H1 (cell line): ENCODE measurements at regions not wholly inside any gene's neighbourhood (a gene's known extent, or its start where the extent isn't known, plus 50 kb on each side); places are given as distances from the start of the nearest gene placed in this dataset.

ENCODE experiments used
- CHD2 ChIP-seq: IDR thresholded peaks from 2 replicates; pipeline ENCODE4 v1.6.1; 2012; ENCODE audit warnings: low read length, improper control_type of control experiment
- EGR1 ChIP-seq: IDR thresholded peaks from 2 replicates; pipeline ENCODE4 v1.6.1; 2011; ENCODE audit warnings: low read depth, low read length, borderline replicate concordance
- JUND ChIP-seq: IDR thresholded peaks from 2 replicates; pipeline ENCODE4 v1.6.1; 2011; ENCODE audit warnings: mild to moderate bottlenecking, improper control_type of control experiment, low read length
- NRF1 ChIP-seq: IDR thresholded peaks from 2 replicates; pipeline ENCODE4 v1.6.1; 2011; ENCODE audit warnings: mild to moderate bottlenecking, low read depth, low read length, improper control_type of control experiment
- POLR2A ChIP-seq, 2 experiments: IDR thresholded peaks; 1 replicate in 1 of 2; 2 replicates in 1 of 2; pipeline ENCODE4 v1.6.1; 2011; ENCODE audit warnings: low read depth in 2 of 2, low read length in 2 of 2, mild to moderate bottlenecking in 2 of 2; ENCODE audit errors: control extremely low read depth in 1 of 2
- POLR2AphosphoS5 ChIP-seq: IDR thresholded peaks from 2 replicates; pipeline ENCODE4 v1.6.1; 2011; ENCODE audit warnings: low read depth, low read length
- RBBP5 ChIP-seq: IDR thresholded peaks from 2 replicates; pipeline ENCODE4 v1.7.1; 2012; ENCODE audit warnings: low read depth, mild to moderate bottlenecking, inconsistent platforms, low read length, moderate library complexity, borderline replicate concordance
- SIRT6 ChIP-seq: IDR thresholded peaks from one replicate; pipeline ENCODE4 v1.7.1; 2012; ENCODE audit warnings: low read length, inconsistent platforms
- SP1 ChIP-seq: IDR thresholded peaks from 2 replicates; pipeline ENCODE4 v1.6.1; 2011; ENCODE audit warnings: low read depth, low read length
- SP2 ChIP-seq: IDR thresholded peaks from 2 replicates; pipeline ENCODE4 v1.6.1; 2012; ENCODE audit warnings: mild to moderate bottlenecking, low read length, inconsistent platforms
- SUZ12 ChIP-seq: fragments of 200-600 bp; sonication (generic); IDR thresholded peaks from 2 replicates; pipeline ENCODE4 v1.6.1; 2012; ENCODE audit warnings: mild to moderate bottlenecking, inconsistent platforms, low read length, moderate library complexity, mixed read lengths
- YY1 ChIP-seq: IDR thresholded peaks from 2 replicates; pipeline ENCODE4 v1.6.1; 2011; ENCODE audit warnings: low read depth, mild to moderate bottlenecking, low read length
- TF ChIP-seq, protein P1 (sequence below), 3 experiments: IDR thresholded peaks; 1 replicate in 2 of 3; 2 replicates in 1 of 3; pipeline versions ENCODE4 v1.5.1 to v1.6.1; 2011; ENCODE audit warnings: low read length in 3 of 3, mild to moderate bottlenecking in 3 of 3, inconsistent platforms in 2 of 3, low read depth in 1 of 3, moderate library complexity in 1 of 3; ENCODE audit not compliant: insufficient read depth in 1 of 3; ENCODE audit errors: control extremely low read depth in 1 of 3

DNA sequence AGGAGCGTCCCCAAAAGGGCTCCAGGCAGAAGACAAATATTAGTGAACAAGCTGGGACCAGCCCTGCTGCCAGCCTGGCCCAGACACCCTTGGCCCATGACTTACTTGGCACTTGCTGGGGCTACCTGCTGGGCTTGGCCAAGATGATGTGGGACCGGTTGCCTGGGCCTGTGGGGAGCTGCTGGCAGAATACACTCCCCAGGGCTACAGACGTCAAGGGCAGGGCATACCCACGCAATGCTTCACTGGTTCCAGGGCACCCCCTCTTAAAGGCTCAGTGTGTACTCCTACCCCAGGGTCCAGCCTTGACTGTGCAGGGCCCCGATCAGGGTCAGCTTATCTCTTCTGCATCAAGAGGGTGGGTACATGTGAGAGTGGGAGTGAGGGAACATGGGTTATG, 106.5 kb upstream of the SLC2A1 start:
- TF ChIP-seq, protein P1, sequence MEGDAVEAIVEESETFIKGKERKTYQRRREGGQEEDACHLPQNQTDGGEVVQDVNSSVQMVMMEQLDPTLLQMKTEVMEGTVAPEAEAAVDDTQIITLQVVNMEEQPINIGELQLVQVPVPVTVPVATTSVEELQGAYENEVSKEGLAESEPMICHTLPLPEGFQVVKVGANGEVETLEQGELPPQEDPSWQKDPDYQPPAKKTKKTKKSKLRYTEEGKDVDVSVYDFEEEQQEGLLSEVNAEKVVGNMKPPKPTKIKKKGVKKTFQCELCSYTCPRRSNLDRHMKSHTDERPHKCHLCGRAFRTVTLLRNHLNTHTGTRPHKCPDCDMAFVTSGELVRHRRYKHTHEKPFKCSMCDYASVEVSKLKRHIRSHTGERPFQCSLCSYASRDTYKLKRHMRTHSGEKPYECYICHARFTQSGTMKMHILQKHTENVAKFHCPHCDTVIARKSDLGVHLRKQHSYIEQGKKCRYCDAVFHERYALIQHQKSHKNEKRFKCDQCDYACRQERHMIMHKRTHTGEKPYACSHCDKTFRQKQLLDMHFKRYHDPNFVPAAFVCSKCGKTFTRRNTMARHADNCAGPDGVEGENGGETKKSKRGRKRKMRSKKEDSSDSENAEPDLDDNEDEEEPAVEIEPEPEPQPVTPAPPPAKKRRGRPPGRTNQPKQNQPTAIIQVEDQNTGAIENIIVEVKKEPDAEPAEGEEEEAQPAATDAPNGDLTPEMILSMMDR (IDR thresholded peaks at IDR 0.05; ENCODE audit: control extremely low read depth in 1 of 3, insufficient read depth in 1 of 3, low read depth in 1 of 3, low read length in 3 of 3), result no peak
- TF ChIP-seq YY1 (no peak), NRF1 (no peak), SUZ12 (no peak), POLR2A (IDR thresholded peaks at IDR 0.05; ENCODE audit: control extremely low read depth in 1 of 2, low read depth in 2 of 2, low read length in 2 of 2) (no peak), SIRT6 (no peak), POLR2AphosphoS5 (no peak), RBBP5 (no peak), EGR1 (no peak), CHD2 (no peak), SP2 (no peak), SP1 (no peak), JUND (no peak)
